ENCODE measurements at regions not wholly inside any gene's neighbourhood (a gene's known extent, or its start where the extent isn't known, plus 50 kb on each side); places are given as distances from the start of the nearest gene placed in this dataset.

DNA sequence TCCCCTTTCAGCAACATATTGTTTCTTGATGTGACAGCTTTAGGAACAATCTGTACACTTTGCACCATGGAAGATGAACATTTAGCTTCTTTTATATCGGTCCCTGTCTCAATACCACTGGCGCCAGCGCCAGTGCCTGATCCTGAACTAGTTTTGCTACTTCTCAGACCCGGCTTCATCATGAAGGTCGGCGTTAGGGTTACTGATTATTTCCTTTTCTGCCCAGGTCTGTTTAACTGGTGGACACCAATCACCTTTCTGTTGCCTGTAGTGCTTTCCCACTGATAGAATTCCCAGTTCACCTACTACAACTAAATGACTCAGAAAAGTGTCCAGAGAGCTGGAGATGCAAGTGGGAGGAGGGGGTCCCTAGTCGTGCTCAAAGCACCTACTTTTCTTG lies 99.5 kb downstream of the MYCN start:
- Histone ChIP-seq H3K4me3 (replicated peaks in 1 of 3) (no peak overlapping the region), H3K36me3 (no peaks in the 10 kb centered on the region), H3K27ac (no peak overlapping the region), H3K4me1 (no peaks in the 10 kb centered on the region), H3K9me3 (no peaks in the 10 kb centered on the region), H3K27me3 (no peaks in the 10 kb centered on the region)
- TF ChIP-seq, protein P1, sequence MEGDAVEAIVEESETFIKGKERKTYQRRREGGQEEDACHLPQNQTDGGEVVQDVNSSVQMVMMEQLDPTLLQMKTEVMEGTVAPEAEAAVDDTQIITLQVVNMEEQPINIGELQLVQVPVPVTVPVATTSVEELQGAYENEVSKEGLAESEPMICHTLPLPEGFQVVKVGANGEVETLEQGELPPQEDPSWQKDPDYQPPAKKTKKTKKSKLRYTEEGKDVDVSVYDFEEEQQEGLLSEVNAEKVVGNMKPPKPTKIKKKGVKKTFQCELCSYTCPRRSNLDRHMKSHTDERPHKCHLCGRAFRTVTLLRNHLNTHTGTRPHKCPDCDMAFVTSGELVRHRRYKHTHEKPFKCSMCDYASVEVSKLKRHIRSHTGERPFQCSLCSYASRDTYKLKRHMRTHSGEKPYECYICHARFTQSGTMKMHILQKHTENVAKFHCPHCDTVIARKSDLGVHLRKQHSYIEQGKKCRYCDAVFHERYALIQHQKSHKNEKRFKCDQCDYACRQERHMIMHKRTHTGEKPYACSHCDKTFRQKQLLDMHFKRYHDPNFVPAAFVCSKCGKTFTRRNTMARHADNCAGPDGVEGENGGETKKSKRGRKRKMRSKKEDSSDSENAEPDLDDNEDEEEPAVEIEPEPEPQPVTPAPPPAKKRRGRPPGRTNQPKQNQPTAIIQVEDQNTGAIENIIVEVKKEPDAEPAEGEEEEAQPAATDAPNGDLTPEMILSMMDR (IDR thresholded peaks at IDR 0.05) = no peak
- TF ChIP-seq POLR2A (IDR thresholded peaks at IDR 0.05) = no peak
- 83 to 87% methylated on average over 7 of the region's 7 CpGs for WGBS, 2 donors
- intact Hi-C loops (cut with DNase I) = no loop called here
- no peak for DNase-seq

DNA sequence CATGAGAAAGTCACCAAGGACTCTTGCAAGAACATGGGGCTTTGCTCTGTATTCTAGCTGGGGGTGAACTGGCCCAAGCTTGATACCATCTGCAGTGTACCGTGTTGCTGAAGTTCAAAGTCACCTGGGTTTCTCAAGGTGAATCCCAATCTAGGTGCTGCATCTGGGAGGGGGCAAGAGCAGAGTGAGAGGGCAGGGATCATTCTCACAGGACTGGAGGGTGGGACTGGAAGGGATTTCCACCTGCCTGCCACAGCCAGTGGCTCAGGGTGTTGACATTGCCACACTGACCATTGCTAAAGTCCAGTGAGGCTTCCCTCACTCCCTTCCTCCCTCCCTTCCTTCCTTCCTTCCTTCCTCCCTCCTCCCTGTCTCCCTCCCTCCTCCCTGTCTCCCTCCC lies 98.7 kb downstream of the MYCN start:
- no peak for TF ChIP-seq POLR2A (IDR thresholded peaks at IDR 0.05)
- TF ChIP-seq, protein P1 (IDR thresholded peaks at IDR 0.05) = no peak
- Histone ChIP-seq H3K27ac (no peak overlapping the region), H3K4me3 (replicated peaks in 1 of 3) (no peak overlapping the region), H3K9me3 (no peaks in the 10 kb centered on the region), H3K4me1 (no peaks in the 10 kb centered on the region), H3K36me3 (no peaks in the 10 kb centered on the region), H3K27me3 (no peaks in the 10 kb centered on the region)
- no peak for DNase-seq
- intact Hi-C loops (cut with DNase I) = no loop called here
- 100% methylated on average over 1 of the region's 1 CpG for WGBS, 2 donors

DNA sequence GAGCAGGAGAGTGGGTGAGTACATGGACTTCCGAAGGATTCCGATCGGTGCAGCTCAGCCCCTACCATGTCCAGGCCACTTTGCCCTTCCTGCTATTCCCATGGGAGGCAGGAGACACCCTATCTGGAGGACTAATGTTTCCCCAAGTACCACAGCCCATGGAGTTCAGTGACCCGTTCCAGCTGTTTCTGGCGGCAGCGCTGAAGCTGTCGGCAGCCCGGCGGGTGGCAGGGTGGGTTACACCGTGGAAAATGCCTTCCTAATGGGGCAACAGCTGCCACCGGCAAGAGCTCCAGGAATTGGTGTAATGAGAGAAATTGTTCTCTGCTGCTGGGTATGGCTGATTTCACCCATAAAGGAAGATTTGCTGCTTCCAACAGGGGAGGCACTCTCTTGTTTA lies 98.3 kb downstream of the MYCN start:
- no peaks in the 10 kb centered on the region for H3K36me3 ChIP-seq
- 81 to 83% methylated on average over 9 to 10 of the region's 11 CpGs for WGBS, 2 donors
- no peak overlapping the region for H3K27ac ChIP-seq
- intact Hi-C loops (cut with DNase I) = no loop called here
- H3K9me3 ChIP-seq = no peaks in the 10 kb centered on the region
- no peaks in the 10 kb centered on the region for H3K4me1 ChIP-seq
- no peaks in the 10 kb centered on the region for H3K27me3 ChIP-seq
- TF ChIP-seq POLR2A (IDR thresholded peaks at IDR 0.05) = no peak
- TF ChIP-seq, protein P1 (IDR thresholded peaks at IDR 0.05) = no peak
- no peak overlapping the region for H3K4me3 ChIP-seq (replicated peaks in 1 of 3)
- no peak for DNase-seq

DNA sequence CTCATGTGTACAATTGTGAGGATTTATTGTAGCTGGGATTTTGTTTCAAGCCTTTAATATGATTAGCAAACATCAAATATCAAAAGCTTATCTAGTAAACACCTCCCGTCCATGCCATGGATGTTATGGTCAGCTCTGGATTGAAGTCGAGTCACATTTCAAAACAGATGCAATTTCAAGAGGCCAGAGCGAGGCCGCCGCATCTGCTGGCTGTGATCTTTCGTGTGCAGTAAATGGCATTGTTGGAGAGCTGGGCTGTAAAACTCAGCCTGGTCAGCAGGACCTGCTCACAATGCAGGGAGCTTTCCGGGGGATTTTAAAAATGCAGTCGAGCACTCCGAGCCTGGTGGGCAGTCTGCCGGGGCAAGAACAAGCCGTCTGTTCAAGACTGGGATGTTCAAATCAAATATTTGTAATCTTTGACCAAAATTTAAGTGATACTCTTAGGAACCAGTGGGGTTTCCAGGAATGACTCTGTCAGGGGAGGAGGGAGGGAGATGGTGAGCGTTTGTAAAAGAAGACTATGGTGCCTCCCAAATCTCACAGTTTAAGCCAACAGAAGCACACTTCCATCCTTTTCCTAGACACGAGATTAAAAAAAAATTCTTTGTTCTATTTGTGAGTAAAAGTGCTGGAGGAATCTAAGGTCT lies 97.6 kb downstream of the MYCN start:
- intact Hi-C loops (cut with DNase I) = no loop called here

DNA sequence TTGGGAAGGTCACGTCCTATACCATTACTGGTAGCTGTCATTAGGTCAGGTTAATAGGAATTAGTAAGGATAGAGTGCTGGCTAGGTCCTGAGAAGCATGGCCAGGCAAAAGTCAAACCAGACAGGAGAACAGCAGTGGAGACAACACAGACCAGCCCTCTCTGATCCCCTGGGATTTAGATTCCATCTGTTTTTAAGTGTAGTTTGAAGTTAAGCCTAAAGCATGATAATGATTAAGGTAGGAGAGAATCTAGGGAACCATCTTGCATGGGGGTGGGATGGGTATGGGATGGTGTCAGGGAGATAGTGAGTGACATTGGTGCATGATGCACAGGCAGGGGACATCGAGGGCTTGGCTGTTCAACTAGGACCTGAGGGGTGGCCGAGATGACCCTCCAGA lies 96.6 kb downstream of the MYCN start:
- intact Hi-C loops (cut with DNase I) = no loop called here
- Histone ChIP-seq H3K27ac (no peak overlapping the region), H3K36me3 (no peaks in the 10 kb centered on the region), H3K4me3 (replicated peaks in 1 of 3) (no peak overlapping the region), H3K27me3 (no peaks in the 10 kb centered on the region), H3K9me3 (no peaks in the 10 kb centered on the region), H3K4me1 (peaks cover 3 to 4% of the 10 kb centered on the region in 2 donors)
- 91 to 100% methylated on average over 3 of the region's 3 CpGs for WGBS, 2 donors
- TF ChIP-seq, protein P1 (IDR thresholded peaks at IDR 0.05) = no peak
- no peak for DNase-seq

More for the DNA sequence above, 97.6 kb downstream of the MYCN start:
- H3K9me3 ChIP-seq = no peaks in the 10 kb centered on the region
- WGBS, 2 donors = 50 to 51% methylated on average over 13 of the region's 13 CpGs
- DNase-seq = no peak
- H3K36me3 ChIP-seq = no peaks in the 10 kb centered on the region
- H3K27me3 ChIP-seq = no peaks in the 10 kb centered on the region
- no peak overlapping the region for H3K4me3 ChIP-seq (replicated peaks in 1 of 3)
- TF ChIP-seq POLR2A (IDR thresholded peaks at IDR 0.05) = no peak
- TF ChIP-seq, protein P1 (IDR thresholded peaks at IDR 0.05) = no peak
- no peaks in the 10 kb centered on the region for H3K4me1 ChIP-seq
- H3K27ac ChIP-seq = no peak overlapping the region

Measured in thyroid gland (tissue), 4 donors.